DOHH2 (cell line): ENCODE measurements at regions not wholly inside any gene's neighbourhood (a gene's known extent, or its start where the extent isn't known, plus 50 kb on each side); places are given as distances from the start of the nearest gene placed in this dataset.
A peak's percentile ranks its signal among the peaks of the same experiment; 100 is the strongest.

Source experiments
- H3F3A ChIP-seq: fragments of 200-600 bp; sonication (generic), shearing (Covaris generic); 2 replicates; pipeline ENCODE4 v1.6.0; 2016; ENCODE audit warnings: antibody characterized with exemption, mild to moderate bottlenecking; ENCODE audit not compliant: control insufficient read depth, insufficient read depth
- H3K27ac ChIP-seq: fragments of 200-600 bp; sonication (generic); 2 replicates; pipeline ENCODE4 v1.5.1; 2014; ENCODE audit warnings: low read depth, mild to moderate bottlenecking, low read length, moderate library complexity
- H3K27me3 ChIP-seq: fragments of 200-600 bp; sonication (generic); 2 replicates; pipeline ENCODE4 v1.6.1; 2014; ENCODE audit warnings: mild to moderate bottlenecking, low read length, mixed read lengths; ENCODE audit not compliant: control insufficient read depth
- H3K36me3 ChIP-seq: fragments of 200-600 bp; sonication (generic); 2 replicates; pipeline ENCODE4 v1.6.1; 2014; ENCODE audit warnings: mild to moderate bottlenecking, low read length, moderate library complexity, mixed read lengths; ENCODE audit not compliant: control insufficient read depth
- H3K4me1 ChIP-seq: fragments of 200-600 bp; sonication (generic); 2 replicates; pipeline ENCODE4 v1.6.1; 2014; ENCODE audit warnings: mild to moderate bottlenecking, low read length, mixed read lengths; ENCODE audit not compliant: control insufficient read depth
- H3K4me2 ChIP-seq: fragments of 200-600 bp; sonication (generic); 2 replicates; pipeline ENCODE4 v1.6.0; 2014; ENCODE audit warnings: mild to moderate bottlenecking, low read length, moderate library complexity
- H3K4me3 ChIP-seq: fragments of 200-600 bp; sonication (generic); 2 replicates; pipeline ENCODE4 v1.5.1; 2014; ENCODE audit warnings: mild to moderate bottlenecking, low read length, mixed read lengths
- H3K79me2 ChIP-seq: fragments of 200-600 bp; sonication (generic); 2 replicates; pipeline ENCODE4 v1.6.1; 2014; ENCODE audit warnings: mild to moderate bottlenecking, low read length, mixed read lengths; ENCODE audit not compliant: control insufficient read depth
- H3K9me2 ChIP-seq: fragments of 200-600 bp; sonication (generic); replicated peaks from 2 replicates; pipeline ENCODE4 v1.6.1; 2014; ENCODE audit warnings: mild to moderate bottlenecking, low read length, mixed read lengths; ENCODE audit not compliant: control insufficient read depth
- H3K9me3 ChIP-seq: fragments of 200-600 bp; sonication (generic); 2 replicates; pipeline ENCODE4 v1.6.1; 2014; ENCODE audit warnings: antibody characterized with exemption, low read length, mixed read lengths; ENCODE audit not compliant: control insufficient read depth, insufficient read depth
- H4K20me1 ChIP-seq: fragments of 200-600 bp; sonication (generic); 2 replicates; pipeline ENCODE4 v1.6.0; 2014; ENCODE audit warnings: low read depth, mild to moderate bottlenecking, antibody characterized with exemption, low read length, moderate library complexity; ENCODE audit not compliant: control insufficient read depth, insufficient read depth
- EZH2phosphoT487 ChIP-seq: fragments of 200-600 bp; sonication (generic); IDR thresholded peaks from 2 replicates; pipeline ENCODE4 v1.6.1; 2017; ENCODE audit warnings: borderline replicate concordance, mild to moderate bottlenecking, antibody characterized with exemption, low read length, moderate library complexity, mixed read lengths
- TF ChIP-seq, protein P1 (sequence below): fragments of 200-600 bp; sonication (generic); IDR thresholded peaks from one replicate; pipeline ENCODE4 v1.5.1; 2014; ENCODE audit warnings: antibody characterized with exemption, mild to moderate bottlenecking, low read depth, low read length; ENCODE audit not compliant: poor library complexity, severe bottlenecking

DNA sequence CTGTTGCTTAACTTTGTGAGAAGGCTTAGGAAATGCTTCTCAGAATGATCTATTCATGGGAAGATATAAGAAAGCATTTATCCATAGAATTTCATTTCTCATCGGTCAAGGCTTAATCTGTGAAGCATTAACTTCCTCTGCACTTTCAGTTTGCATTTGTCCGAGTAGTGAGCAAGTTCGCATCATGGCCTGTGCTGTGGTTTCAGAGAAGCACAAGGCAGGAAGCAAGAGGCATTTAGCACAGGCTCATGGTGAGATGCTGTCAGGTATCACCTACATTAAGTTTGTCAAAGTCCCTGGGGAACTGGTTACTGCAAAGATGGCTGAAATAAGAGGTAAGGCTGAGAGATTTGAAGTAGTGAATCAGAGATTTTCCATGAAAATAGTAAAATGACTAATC lies 244.9 kb downstream of the NAP1L3 start:
- H3F3A ChIP-seq: no peaks in the 10 kb centered on the region

DNA sequence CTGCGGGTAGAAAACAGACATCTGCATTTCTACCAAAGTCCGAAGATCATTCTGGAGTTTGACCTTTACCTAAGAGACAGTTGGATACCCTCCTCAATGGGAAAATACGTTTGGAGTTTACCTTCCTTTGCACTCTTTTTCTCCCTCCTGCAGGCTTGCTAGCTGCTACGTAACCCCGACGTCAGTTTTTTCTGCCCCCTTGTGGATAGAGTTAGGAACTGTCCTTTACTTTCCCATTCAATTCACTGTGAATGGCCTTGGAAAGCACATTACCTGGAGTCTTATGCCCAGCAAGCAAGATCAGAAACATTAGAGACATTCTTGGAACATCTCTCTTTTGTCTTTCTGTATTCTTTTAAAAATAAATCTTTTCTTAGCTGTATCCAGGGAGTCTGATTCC lies 250.7 kb downstream of the NAP1L3 start:
- Histone ChIP-seq H3K9me2 (no peaks in the 10 kb centered on the region), H4K20me1 (no peaks in the 10 kb centered on the region), H3F3A (no peaks in the 10 kb centered on the region), H3K4me2 (no peak overlapping the region), H3K36me3 (no peaks in the 10 kb centered on the region), H3K27ac (no peak overlapping the region), H3K9me3 (no peaks in the 10 kb centered on the region), H3K79me2 (no peaks in the 10 kb centered on the region), H3K27me3 (no peaks in the 10 kb centered on the region), H3K4me1 (no peaks in the 10 kb centered on the region), H3K4me3 (no peak overlapping the region)
- TF ChIP-seq EZH2phosphoT487: no peak
- TF ChIP-seq, protein P1, sequence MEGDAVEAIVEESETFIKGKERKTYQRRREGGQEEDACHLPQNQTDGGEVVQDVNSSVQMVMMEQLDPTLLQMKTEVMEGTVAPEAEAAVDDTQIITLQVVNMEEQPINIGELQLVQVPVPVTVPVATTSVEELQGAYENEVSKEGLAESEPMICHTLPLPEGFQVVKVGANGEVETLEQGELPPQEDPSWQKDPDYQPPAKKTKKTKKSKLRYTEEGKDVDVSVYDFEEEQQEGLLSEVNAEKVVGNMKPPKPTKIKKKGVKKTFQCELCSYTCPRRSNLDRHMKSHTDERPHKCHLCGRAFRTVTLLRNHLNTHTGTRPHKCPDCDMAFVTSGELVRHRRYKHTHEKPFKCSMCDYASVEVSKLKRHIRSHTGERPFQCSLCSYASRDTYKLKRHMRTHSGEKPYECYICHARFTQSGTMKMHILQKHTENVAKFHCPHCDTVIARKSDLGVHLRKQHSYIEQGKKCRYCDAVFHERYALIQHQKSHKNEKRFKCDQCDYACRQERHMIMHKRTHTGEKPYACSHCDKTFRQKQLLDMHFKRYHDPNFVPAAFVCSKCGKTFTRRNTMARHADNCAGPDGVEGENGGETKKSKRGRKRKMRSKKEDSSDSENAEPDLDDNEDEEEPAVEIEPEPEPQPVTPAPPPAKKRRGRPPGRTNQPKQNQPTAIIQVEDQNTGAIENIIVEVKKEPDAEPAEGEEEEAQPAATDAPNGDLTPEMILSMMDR: peak; percentile 47

More for the DNA sequence above, 244.9 kb downstream of the NAP1L3 start:
- Histone ChIP-seq H3K9me2 (no peaks in the 10 kb centered on the region), H4K20me1 (no peaks in the 10 kb centered on the region), H3K4me3 (no peak overlapping the region), H3K9me3 (no peaks in the 10 kb centered on the region), H3K36me3 (no peaks in the 10 kb centered on the region), H3K4me1 (no peaks in the 10 kb centered on the region), H3K27ac (no peak overlapping the region), H3K79me2 (no peaks in the 10 kb centered on the region), H3K27me3 (no peaks in the 10 kb centered on the region), H3K4me2 (no peak overlapping the region)
- TF ChIP-seq EZH2phosphoT487: no peak
- TF ChIP-seq, protein P1: no peak

DNA sequence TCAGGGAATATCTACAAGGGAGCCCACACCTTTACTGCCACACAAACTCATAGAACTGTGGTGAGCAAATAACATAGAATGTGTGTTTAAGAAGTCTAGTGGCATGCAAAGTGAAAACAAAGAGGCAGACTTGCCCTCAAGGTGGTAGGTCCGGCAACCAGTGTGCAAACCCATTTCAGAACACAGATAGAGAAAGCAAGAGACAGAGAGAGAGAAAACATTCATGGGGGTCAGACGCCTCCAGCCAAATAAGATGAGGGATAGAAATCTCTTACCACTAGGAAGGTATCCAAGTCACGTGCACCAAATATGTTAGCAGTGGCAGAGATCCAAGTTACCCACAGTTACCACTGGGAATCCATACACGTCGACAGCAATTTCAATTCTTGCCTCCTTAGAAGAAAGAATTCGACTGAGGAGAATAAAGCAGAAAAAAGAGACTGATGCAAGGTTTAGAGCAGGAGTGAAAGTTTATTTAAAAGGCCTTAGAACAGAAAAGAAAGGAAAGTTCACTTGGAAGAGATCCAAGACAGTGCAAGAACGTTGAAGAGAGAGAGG lies 252.8 kb downstream of the NAP1L3 start:
- Histone ChIP-seq H3K9me2 (no peaks in the 10 kb centered on the region), H4K20me1 (no peaks in the 10 kb centered on the region), H3K27ac (no peak overlapping the region), H3K4me1 (no peaks in the 10 kb centered on the region), H3K4me2 (no peak overlapping the region), H3K79me2 (no peaks in the 10 kb centered on the region), H3F3A (no peaks in the 10 kb centered on the region), H3K4me3 (no peak overlapping the region), H3K27me3 (no peaks in the 10 kb centered on the region), H3K9me3 (no peaks in the 10 kb centered on the region), H3K36me3 (no peaks in the 10 kb centered on the region)
- TF ChIP-seq, protein P1: no peak
- TF ChIP-seq EZH2phosphoT487: no peak

DNA sequence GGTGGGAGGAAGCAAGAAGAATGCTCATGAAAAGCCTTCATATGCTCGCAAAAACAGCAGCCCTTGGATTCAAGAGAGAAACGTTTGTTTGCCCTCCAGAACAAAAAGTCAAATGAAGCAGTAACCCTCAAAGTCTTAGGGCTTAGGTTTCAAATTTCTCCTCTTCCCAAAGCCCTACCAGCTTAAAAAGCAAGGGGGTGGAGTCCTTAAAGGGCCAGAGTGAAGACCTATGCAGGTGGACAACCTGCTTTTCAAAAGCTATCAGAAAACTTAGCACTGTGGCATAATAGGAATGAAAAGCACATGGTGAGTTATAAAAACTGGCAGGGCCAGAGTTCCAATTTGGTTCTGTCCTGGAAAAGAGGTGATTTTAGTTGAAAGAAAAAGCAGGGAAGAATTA lies 253.3 kb downstream of the NAP1L3 start:
- Histone ChIP-seq H3K4me3 (no peak overlapping the region), H4K20me1 (no peaks in the 10 kb centered on the region), H3K9me2 (no peaks in the 10 kb centered on the region), H3K4me2 (no peak overlapping the region), H3K27me3 (no peaks in the 10 kb centered on the region), H3K36me3 (no peaks in the 10 kb centered on the region), H3F3A (no peaks in the 10 kb centered on the region), H3K27ac (no peak overlapping the region), H3K9me3 (no peaks in the 10 kb centered on the region), H3K79me2 (no peaks in the 10 kb centered on the region), H3K4me1 (no peaks in the 10 kb centered on the region)
- TF ChIP-seq, protein P1: no peak
- no peak for TF ChIP-seq EZH2phosphoT487
